ENCODE measurements at regions not wholly inside any gene's neighbourhood (a gene's known extent, or its start where the extent isn't known, plus 50 kb on each side); places are given as distances from the start of the nearest gene placed in this dataset.

- TF ChIP-seq CTCF (conservative IDR thresholded peaks at IDR 0.05) = no peak
Measured at GRCh38 chr5:162503796-162504195, 436.2 kb downstream of the GABRG2 start.

GRCh38 chr5:162512935-162513565 lies 445.5 kb downstream of the GABRG2 start:
- TF ChIP-seq CTCF (conservative IDR thresholded peaks at IDR 0.05) = no peak
- H3K27ac ChIP-seq = no peak overlapping the region

More at GRCh38 chr5:162503796-162504195, 436.2 kb downstream of the GABRG2 start:
- H3K27ac ChIP-seq = no peak overlapping the region

- no peak for TF ChIP-seq CTCF (conservative IDR thresholded peaks at IDR 0.05)
- H3K27ac ChIP-seq = no peak overlapping the region
Measured at GRCh38 chr5:162514116-162514515, 446.5 kb downstream of the GABRG2 start.

GRCh38 chr5:162520878-162521277 lies 453.3 kb downstream of the GABRG2 start:
- H3K27ac ChIP-seq = no peak overlapping the region
- TF ChIP-seq CTCF (conservative IDR thresholded peaks at IDR 0.05) = no peak

- H3K27ac ChIP-seq = no peak overlapping the region
- TF ChIP-seq CTCF (conservative IDR thresholded peaks at IDR 0.05) = no peak
Measured at GRCh38 chr5:162529209-162529608, 461.6 kb downstream of the GABRG2 start.

- no peak overlapping the region for H3K27ac ChIP-seq
- TF ChIP-seq CTCF (conservative IDR thresholded peaks at IDR 0.05) = no peak
Measured at GRCh38 chr5:162529886-162530285, 462.3 kb downstream of the GABRG2 start.

- H3K27ac ChIP-seq = no peak overlapping the region
- TF ChIP-seq CTCF (conservative IDR thresholded peaks at IDR 0.05) = no peak
Measured at GRCh38 chr5:162543437-162543836, 475.9 kb downstream of the GABRG2 start.

All from VCaP (cell line).